ENCODE measurements at regions not wholly inside any gene's neighbourhood (a gene's known extent, or its start where the extent isn't known, plus 50 kb on each side); places are given as distances from the start of the nearest gene placed in this dataset.

- no peak overlapping the region for H2BK120ac ChIP-seq (ENCODE audit: low read depth, low read length, poor library complexity, severe bottlenecking)
- H4K20me1 ChIP-seq (ENCODE audit: control insufficient read depth, insufficient read depth, insufficient read length), result no peaks in the 10 kb centered on the region
- no CpG with 5 or more reads among the region's 4 CpGs for WGBS (ENCODE audit: extremely low coverage, insufficient read length, low lambda C conversion rate)
- Mint-ChIP-seq H3K4me1 (no peaks in the 10 kb centered on the region), H3K27ac (no peak overlapping the region), H3K27me3 (ENCODE audit: low read depth) (peaks cover 87% of the 10 kb centered on the region), H3K4me3 (no peak overlapping the region), H3K9me3 (0 out of 5 replicates have a peak, but pooled peaks cover 0 to under 1% of the 10 kb centered on the region in 2 experiments), H3K36me3 (ENCODE audit: insufficient read depth in 1 of 3, low read depth in 3 of 3) (no peaks in the 10 kb centered on the region)
- H3K4me1 ChIP-seq (ENCODE audit: insufficient read depth, low read length), result no peaks in the 10 kb centered on the region
- no peak overlapping the region for H3K56ac ChIP-seq (ENCODE audit: insufficient read length, low read depth, low read length)
- H3T11ph ChIP-seq (ENCODE audit: low read length), result no peak overlapping the region
- no peak overlapping the region for H4K5ac ChIP-seq (ENCODE audit: insufficient read length, low read depth, low read length)
- H2AK5ac ChIP-seq (ENCODE audit: insufficient read length, low read length), result no peak overlapping the region
- H2BK12ac ChIP-seq (ENCODE audit: insufficient read length, low read depth, low read length), result no peak overlapping the region
- no peaks in the 10 kb centered on the region for H3K79me1 ChIP-seq (ENCODE audit: insufficient read depth, low read depth, low read length, poor library complexity, severe bottlenecking)
- H3K23ac ChIP-seq (ENCODE audit: insufficient read length, low read depth, low read length), result no peak overlapping the region
- H3K23me2 ChIP-seq (ENCODE audit: insufficient read length, low read depth, low read length, poor library complexity, severe bottlenecking), result no peaks in the 10 kb centered on the region
- H3K4me2 ChIP-seq (ENCODE audit: insufficient read depth, insufficient read length, low read length), result no peak overlapping the region
- no peaks in the 10 kb centered on the region for H3K9me3 ChIP-seq (ENCODE audit: control insufficient read depth, low read depth, low read length)
- no peaks in the 10 kb centered on the region for H3K79me2 ChIP-seq (ENCODE audit: insufficient read depth, low read length)
- no peak overlapping the region for H3K4ac ChIP-seq (ENCODE audit: low read depth, low read length)
- no peak overlapping the region for H3K14ac ChIP-seq (ENCODE audit: insufficient read depth, low read length)
- H2BK20ac ChIP-seq (ENCODE audit: low read depth, low read length, poor library complexity, severe bottlenecking), result no peak overlapping the region
- H4K91ac ChIP-seq (ENCODE audit: insufficient read length, low read depth, low read length), result no peak overlapping the region
- TF ChIP-seq, protein P1, sequence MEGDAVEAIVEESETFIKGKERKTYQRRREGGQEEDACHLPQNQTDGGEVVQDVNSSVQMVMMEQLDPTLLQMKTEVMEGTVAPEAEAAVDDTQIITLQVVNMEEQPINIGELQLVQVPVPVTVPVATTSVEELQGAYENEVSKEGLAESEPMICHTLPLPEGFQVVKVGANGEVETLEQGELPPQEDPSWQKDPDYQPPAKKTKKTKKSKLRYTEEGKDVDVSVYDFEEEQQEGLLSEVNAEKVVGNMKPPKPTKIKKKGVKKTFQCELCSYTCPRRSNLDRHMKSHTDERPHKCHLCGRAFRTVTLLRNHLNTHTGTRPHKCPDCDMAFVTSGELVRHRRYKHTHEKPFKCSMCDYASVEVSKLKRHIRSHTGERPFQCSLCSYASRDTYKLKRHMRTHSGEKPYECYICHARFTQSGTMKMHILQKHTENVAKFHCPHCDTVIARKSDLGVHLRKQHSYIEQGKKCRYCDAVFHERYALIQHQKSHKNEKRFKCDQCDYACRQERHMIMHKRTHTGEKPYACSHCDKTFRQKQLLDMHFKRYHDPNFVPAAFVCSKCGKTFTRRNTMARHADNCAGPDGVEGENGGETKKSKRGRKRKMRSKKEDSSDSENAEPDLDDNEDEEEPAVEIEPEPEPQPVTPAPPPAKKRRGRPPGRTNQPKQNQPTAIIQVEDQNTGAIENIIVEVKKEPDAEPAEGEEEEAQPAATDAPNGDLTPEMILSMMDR (conservative IDR thresholded peaks at IDR 0.05), result no peak
- no peak overlapping the region for H2BK15ac ChIP-seq (ENCODE audit: low read depth, low read length)
- no peak overlapping the region for H3K18ac ChIP-seq (ENCODE audit: insufficient read length, low read depth, low read length)
- H3K27ac ChIP-seq (ENCODE audit: insufficient read length, low read depth, low read length), result no peak overlapping the region
- H3K9ac ChIP-seq (ENCODE audit: extremely low read depth, insufficient read length, low read length), result no peak overlapping the region
- no peak overlapping the region for H4K8ac ChIP-seq (replicated peaks; ENCODE audit: insufficient read length, low read depth, low read length)
- H3K27me3 ChIP-seq (ENCODE audit: insufficient read depth, low read length), result no peaks in the 10 kb centered on the region
- H2BK5ac ChIP-seq (ENCODE audit: insufficient read length, low read length), result no peak overlapping the region
- no peak for DNase-seq
- no peak overlapping the region for H2AFZ ChIP-seq (ENCODE audit: low read length)
Observed at GRCh38 chr18:21943456-21943855, 202.9 kb downstream of the MIB1 start.

All from H9 (cell line).